H9 (cell line): ENCODE measurements at regions not wholly inside any gene's neighbourhood (a gene's known extent, or its start where the extent isn't known, plus 50 kb on each side); places are given as distances from the start of the nearest gene placed in this dataset.

ENCODE experiments used
- DNase-seq: peaks from one replicate; pipeline ENCODE4 v3.0.0-alpha.2; 2017
- H2AFZ ChIP-seq: one replicate; pipeline ENCODE4 v1.6.1; 2013; ENCODE audit warnings: mild to moderate bottlenecking, low read length, control low read depth, moderate library complexity
- H2AK5ac ChIP-seq: 2 replicates; pipeline ENCODE4 v1.6.1; 2013; ENCODE audit warnings: low read length, control low read depth, mixed read lengths; ENCODE audit not compliant: insufficient read length
- H2BK120ac ChIP-seq: one replicate; pipeline ENCODE4 v1.6.1; 2013; ENCODE audit warnings: low read depth, mild to moderate bottlenecking, low read length, control low read depth, inconsistent platforms; ENCODE audit not compliant: poor library complexity, severe bottlenecking
- H2BK12ac ChIP-seq: 2 replicates; pipeline ENCODE4 v1.6.1; 2013; ENCODE audit warnings: low read length, control low read depth, mixed read lengths, low read depth; ENCODE audit not compliant: insufficient read length
- H2BK15ac ChIP-seq: 2 replicates; pipeline ENCODE4 v1.6.1; 2013; ENCODE audit warnings: low read depth, low read length, control low read depth
- H2BK20ac ChIP-seq: one replicate; pipeline ENCODE4 v1.6.1; 2013; ENCODE audit warnings: low read depth, mild to moderate bottlenecking, low read length, control low read depth, inconsistent platforms; ENCODE audit not compliant: poor library complexity, severe bottlenecking
- H2BK5ac ChIP-seq: 2 replicates; pipeline ENCODE4 v1.6.1; 2013; ENCODE audit warnings: low read length, control low read depth, mixed read lengths; ENCODE audit not compliant: insufficient read length
- H3K14ac ChIP-seq: 2 replicates; pipeline ENCODE4 v1.6.1; 2013; ENCODE audit warnings: low read length, control low read depth; ENCODE audit not compliant: insufficient read depth
- H3K18ac ChIP-seq: 2 replicates; pipeline ENCODE4 v1.6.1; 2013; ENCODE audit warnings: low read depth, mild to moderate bottlenecking, mixed read lengths, low read length, control low read depth; ENCODE audit not compliant: insufficient read length
- H3K23ac ChIP-seq: 2 replicates; pipeline ENCODE4 v1.6.1; 2013; ENCODE audit warnings: low read length, control low read depth, mixed read lengths, low read depth; ENCODE audit not compliant: insufficient read length
- H3K23me2 ChIP-seq: 2 replicates; pipeline ENCODE4 v1.6.1; 2013; ENCODE audit warnings: low read depth, mild to moderate bottlenecking, mixed read lengths, low read length, control low read depth; ENCODE audit not compliant: insufficient read length, poor library complexity, severe bottlenecking
- H3K27ac ChIP-seq: 2 replicates; pipeline ENCODE4 v1.5.1; 2013; ENCODE audit warnings: low read length, control low read depth, mixed read lengths, low read depth; ENCODE audit not compliant: insufficient read length
- H3K27me3 ChIP-seq: 2 replicates; pipeline ENCODE4 v1.6.1; 2013; ENCODE audit warnings: low read length, control low read depth, inconsistent platforms; ENCODE audit not compliant: insufficient read depth
- H3K4ac ChIP-seq: 2 replicates; pipeline ENCODE4 v1.6.1; 2013; ENCODE audit warnings: low read depth, mild to moderate bottlenecking, control low read depth, inconsistent platforms, low read length, moderate library complexity
- H3K4me1 ChIP-seq: 2 replicates; pipeline ENCODE4 v1.6.1; 2013; ENCODE audit warnings: low read length, control low read depth, inconsistent platforms; ENCODE audit not compliant: insufficient read depth
- H3K4me2 ChIP-seq: 2 replicates; pipeline ENCODE4 v1.6.1; 2013; ENCODE audit warnings: low read length, control low read depth, mixed read lengths; ENCODE audit not compliant: insufficient read length, insufficient read depth
- H3K56ac ChIP-seq: 2 replicates; pipeline ENCODE4 v1.6.1; 2013; ENCODE audit warnings: low read depth, mild to moderate bottlenecking, mixed read lengths, low read length, control low read depth; ENCODE audit not compliant: insufficient read length
- H3K79me1 ChIP-seq: 2 replicates; pipeline ENCODE4 v1.6.1; 2013; ENCODE audit warnings: low read depth, mild to moderate bottlenecking, moderate library complexity, low read length, control low read depth, inconsistent platforms; ENCODE audit not compliant: insufficient read depth, poor library complexity, severe bottlenecking
- H3K79me2 ChIP-seq: 2 replicates; pipeline ENCODE4 v1.6.1; 2013; ENCODE audit warnings: low read length, control low read depth, inconsistent platforms; ENCODE audit not compliant: insufficient read depth
- H3K9ac ChIP-seq: 2 replicates; pipeline ENCODE4 v1.6.1; 2013; ENCODE audit warnings: low read length, control low read depth, mixed read lengths; ENCODE audit not compliant: insufficient read length; ENCODE audit errors: extremely low read depth
- H3K9me3 ChIP-seq: one replicate; pipeline ENCODE4 v1.6.1; 2013; ENCODE audit warnings: low read depth, low read length, inconsistent platforms; ENCODE audit not compliant: control insufficient read depth
- H3T11ph ChIP-seq: one replicate; pipeline ENCODE4 v1.6.1; 2013; ENCODE audit warnings: mild to moderate bottlenecking, low read length, control low read depth, inconsistent platforms
- H4K20me1 ChIP-seq: one replicate; pipeline ENCODE4 v1.6.1; 2013; ENCODE audit not compliant: control insufficient read depth, insufficient read length, insufficient read depth
- H4K5ac ChIP-seq: 2 replicates; pipeline ENCODE4 v1.6.1; 2013; ENCODE audit warnings: low read depth, mild to moderate bottlenecking, mixed read lengths, low read length, control low read depth; ENCODE audit not compliant: insufficient read length
- H4K8ac ChIP-seq: replicated peaks from 2 replicates; pipeline ENCODE4 v1.6.1; 2013; ENCODE audit warnings: low read length, control low read depth, mixed read lengths, low read depth; ENCODE audit not compliant: insufficient read length
- H4K91ac ChIP-seq: 2 replicates; pipeline ENCODE4 v1.6.1; 2013; ENCODE audit warnings: low read depth, mild to moderate bottlenecking, moderate library complexity, mixed read lengths, low read length, control low read depth; ENCODE audit not compliant: insufficient read length
- H3K27ac Mint-ChIP-seq, 3 experiments: 2 replicates in 2 of 3; 3 replicates in 1 of 3; pipeline ENCODE4 v1.8.0; 2020 to 2021; ENCODE audit warnings: mixed read lengths in 3 of 3, mild to moderate bottlenecking in 1 of 3, moderate library complexity in 1 of 3
- H3K27me3 Mint-ChIP-seq: 2 replicates; pipeline ENCODE4 v1.8.0; 2021; ENCODE audit warnings: low read depth, mild to moderate bottlenecking, moderate library complexity, mixed read lengths
- H3K36me3 Mint-ChIP-seq, 3 experiments: 2 replicates in 2 of 3; 3 replicates in 1 of 3; pipeline ENCODE4 v1.8.0; 2020 to 2021; ENCODE audit warnings: low read depth in 3 of 3, mixed read lengths in 3 of 3; ENCODE audit not compliant: insufficient read depth in 1 of 3
- H3K4me1 Mint-ChIP-seq, 2 experiments: 2 replicates each; pipeline ENCODE4 v1.8.0; 2020; ENCODE audit warnings: mixed read lengths in 2 of 2
- H3K4me3 Mint-ChIP-seq, 2 experiments: 2 replicates in 1 of 2; 3 replicates in 1 of 2; pipeline ENCODE4 v1.8.0; 2020 to 2021; ENCODE audit warnings: mild to moderate bottlenecking in 2 of 2, mixed read lengths in 2 of 2, moderate library complexity in 1 of 2
- H3K9me3 Mint-ChIP-seq, 2 experiments: 2 replicates in 1 of 2; 3 replicates in 1 of 2; pipeline ENCODE4 v1.8.0; 2020; ENCODE audit warnings: mild to moderate bottlenecking in 2 of 2, mixed read lengths in 2 of 2, moderate library complexity in 1 of 2
- WGBS: extraction: QIAGEN DNeasy Blood & Tissue Kit; methylation state at CpG from one replicate; pipeline ENCODE4 v1.1.7; 2013; ENCODE audit warnings: missing lambda C conversion rate, low lambda C conversion rate, mixed read lengths; ENCODE audit not compliant: insufficient read length; ENCODE audit errors: extremely low coverage; 5-methylcytosine and 5-hydroxymethylcytosine counted together
- TF ChIP-seq, protein P1 (sequence below): fragments of 200-600 bp; sonication (generic); conservative IDR thresholded peaks from 3 replicates; pipeline ENCODE4 v1.8.0; 2021; ENCODE audit warnings: antibody characterized with exemption, mild to moderate bottlenecking

DNA sequence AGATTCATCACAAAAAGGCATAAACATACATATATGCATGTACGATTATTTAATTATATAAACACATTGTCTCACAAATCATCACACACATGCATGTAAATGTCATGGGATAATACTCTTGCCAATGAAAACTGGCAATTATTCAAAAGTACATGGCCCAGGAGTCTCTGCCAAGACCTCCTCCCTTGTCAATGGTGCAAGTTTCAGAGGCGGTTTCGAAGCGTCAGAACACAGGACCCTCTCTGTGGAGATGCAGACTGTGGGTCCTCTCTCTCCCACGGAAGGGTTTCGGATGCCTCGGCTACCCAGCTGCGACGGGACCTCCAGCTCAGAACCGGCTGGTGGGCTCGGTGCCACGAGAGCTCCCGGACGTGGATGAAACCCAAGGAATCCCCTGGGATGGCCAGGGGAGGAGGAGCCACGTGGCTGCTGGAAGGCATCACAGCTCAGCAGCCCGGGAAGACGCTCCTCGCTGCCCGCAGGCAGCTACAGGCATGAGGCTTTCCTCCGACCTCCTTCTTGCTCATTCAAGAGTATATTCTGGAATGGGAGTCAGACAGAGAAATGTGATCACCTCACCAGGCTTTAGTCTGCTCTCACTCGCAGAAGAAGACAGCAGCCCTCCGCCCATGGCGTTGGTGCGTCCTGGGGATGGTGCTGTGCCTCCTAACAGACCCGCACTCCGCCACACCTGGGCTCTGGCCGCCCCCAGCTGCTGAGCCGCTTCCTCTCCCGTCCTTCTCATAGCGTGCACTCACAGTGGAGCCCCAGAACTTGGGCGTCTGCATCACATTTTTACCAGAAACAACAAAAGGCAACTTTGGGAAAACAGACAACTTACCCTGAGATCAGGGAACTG, 308.8 kb downstream of the IRX2 start:
- Mint-ChIP-seq H3K27ac (no peak overlapping the region), H3K9me3 (peaks cover 0 to 8% of the 10 kb centered on the region in 2 experiments; a peak in 3 of 5 replicates), H3K4me1 (peaks cover 2 to 4% of the 10 kb centered on the region in 2 experiments; a peak in 1 of 4 replicates), H3K36me3 (peaks cover 0 to 2% (median 0%) of the 10 kb centered on the region in 3 experiments; a peak in 1 of 7 replicates), H3K27me3 (peaks cover 2% of the 10 kb centered on the region; the same call in 1 of the 2 replicates), H3K4me3 (no peak overlapping the region)
- no peak for DNase-seq
- Histone ChIP-seq H3K56ac (no peak overlapping the region), H4K8ac (no peak overlapping the region), H3K23me2 (no peaks in the 10 kb centered on the region), H3K79me2 (no peaks in the 10 kb centered on the region), H3T11ph (no peak overlapping the region), H2BK5ac (no peak overlapping the region), H4K5ac (no peak overlapping the region), H4K20me1 (no peaks in the 10 kb centered on the region), H3K23ac (no peak overlapping the region), H3K4ac (no peak overlapping the region), H2BK120ac (no peak overlapping the region), H3K27me3 (no peaks in the 10 kb centered on the region), H3K9me3 (no peaks in the 10 kb centered on the region), H3K9ac (no peak overlapping the region), H3K79me1 (no peaks in the 10 kb centered on the region), H2AK5ac (no peak overlapping the region), H4K91ac (no peak overlapping the region), H2AFZ (no peak overlapping the region), H2BK15ac (no peak overlapping the region), H3K14ac (no peak overlapping the region; the same call in 1 of the 2 replicates), H3K4me2 (no peak overlapping the region), H3K18ac (no peak overlapping the region), H2BK12ac (no peak overlapping the region), H3K4me1 (no peaks in the 10 kb centered on the region), H3K27ac (no peak overlapping the region), H2BK20ac (no peak overlapping the region)
- TF ChIP-seq, protein P1, sequence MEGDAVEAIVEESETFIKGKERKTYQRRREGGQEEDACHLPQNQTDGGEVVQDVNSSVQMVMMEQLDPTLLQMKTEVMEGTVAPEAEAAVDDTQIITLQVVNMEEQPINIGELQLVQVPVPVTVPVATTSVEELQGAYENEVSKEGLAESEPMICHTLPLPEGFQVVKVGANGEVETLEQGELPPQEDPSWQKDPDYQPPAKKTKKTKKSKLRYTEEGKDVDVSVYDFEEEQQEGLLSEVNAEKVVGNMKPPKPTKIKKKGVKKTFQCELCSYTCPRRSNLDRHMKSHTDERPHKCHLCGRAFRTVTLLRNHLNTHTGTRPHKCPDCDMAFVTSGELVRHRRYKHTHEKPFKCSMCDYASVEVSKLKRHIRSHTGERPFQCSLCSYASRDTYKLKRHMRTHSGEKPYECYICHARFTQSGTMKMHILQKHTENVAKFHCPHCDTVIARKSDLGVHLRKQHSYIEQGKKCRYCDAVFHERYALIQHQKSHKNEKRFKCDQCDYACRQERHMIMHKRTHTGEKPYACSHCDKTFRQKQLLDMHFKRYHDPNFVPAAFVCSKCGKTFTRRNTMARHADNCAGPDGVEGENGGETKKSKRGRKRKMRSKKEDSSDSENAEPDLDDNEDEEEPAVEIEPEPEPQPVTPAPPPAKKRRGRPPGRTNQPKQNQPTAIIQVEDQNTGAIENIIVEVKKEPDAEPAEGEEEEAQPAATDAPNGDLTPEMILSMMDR: no peak
- WGBS: no CpG with 5 or more reads among the region's 31 CpGs
